ENCODE measurements at regions not wholly inside any gene's neighbourhood (a gene's known extent, or its start where the extent isn't known, plus 50 kb on each side); places are given as distances from the start of the nearest gene placed in this dataset.

DNA sequence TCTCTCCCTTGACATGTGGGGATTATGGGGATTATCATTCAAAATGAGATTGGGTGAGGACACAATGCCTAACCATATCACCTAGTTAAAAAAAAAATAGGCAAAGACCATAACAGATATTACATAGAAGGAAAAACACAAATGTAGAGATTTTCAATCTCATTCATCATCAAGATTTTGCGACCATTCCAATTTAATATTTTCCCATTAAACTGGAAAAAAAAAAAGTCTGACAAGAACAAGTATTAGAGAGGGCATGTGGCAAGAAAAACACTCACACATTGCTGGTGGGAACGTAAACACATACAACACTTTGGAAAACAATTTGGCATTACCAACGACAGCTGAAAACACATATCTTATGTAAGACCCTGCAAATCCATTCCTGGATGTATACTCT is 71.0 kb upstream of the MYCN start:
- no peak for DNase-seq

DNA sequence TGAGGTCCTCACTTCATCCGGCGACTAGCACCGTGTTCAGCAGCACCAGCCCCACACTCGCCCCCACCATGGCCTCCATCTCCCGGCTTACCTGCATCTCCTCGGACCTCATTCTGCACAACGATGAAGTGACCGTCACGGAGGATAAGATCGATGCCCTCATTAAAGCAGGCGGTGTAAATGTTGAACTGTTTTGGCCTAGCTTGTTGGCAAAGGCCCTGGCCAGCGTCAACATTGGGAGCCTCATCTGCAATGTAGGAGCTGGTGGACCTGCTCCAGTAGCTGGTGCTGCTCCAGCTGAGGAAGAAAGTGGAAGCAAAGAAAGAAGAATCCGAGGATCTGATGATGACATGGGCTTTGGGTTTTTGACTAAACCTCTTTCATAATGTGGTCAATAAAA is 70.5 kb upstream of the MYCN start:
- no peak for DNase-seq

DNA sequence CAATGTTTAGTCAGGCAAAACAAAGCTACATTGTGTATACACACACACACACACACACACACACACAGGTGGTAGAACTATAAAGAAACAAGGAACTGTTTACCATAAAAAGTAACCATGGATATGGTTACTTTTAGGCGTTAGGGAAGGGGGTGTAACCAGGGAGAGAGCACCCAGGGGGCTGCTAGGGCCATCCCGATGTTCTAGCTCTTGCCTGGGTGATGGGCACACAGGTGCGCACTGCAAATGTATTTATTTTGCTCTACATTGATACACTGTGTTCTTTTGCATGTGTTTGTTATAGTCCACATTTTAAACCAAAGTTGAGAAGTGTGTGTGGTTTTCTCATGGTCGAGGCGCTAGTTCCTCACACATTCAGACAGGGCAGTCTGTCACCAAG is 69.8 kb upstream of the MYCN start:
- no peak for DNase-seq

DNA sequence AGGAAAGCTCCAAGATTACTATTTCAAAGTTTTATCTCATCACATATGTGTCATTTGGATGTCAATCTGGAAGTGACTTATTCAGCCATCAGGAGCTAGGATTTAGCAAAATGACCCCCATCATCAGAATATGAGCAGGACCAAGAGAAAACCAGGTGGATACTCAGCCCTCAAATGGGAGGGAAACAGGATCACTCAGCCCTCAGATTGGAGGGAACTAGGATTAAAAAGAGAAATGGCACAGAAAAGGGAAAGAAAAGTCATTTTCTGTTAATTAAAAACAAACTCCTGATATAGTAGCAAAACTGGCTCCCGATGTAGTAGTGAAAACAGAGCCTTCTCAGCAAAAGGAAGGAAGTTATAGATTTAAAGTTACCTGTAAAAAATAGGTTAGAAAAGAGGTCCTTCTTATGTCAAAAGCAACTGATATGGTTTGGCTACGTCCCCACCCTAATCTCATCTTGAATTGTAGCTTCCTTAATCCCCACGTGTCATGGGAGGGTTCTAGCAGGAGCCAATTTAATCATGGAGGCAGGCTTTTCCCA is 69.0 kb upstream of the MYCN start:
- no peak for DNase-seq

DNA sequence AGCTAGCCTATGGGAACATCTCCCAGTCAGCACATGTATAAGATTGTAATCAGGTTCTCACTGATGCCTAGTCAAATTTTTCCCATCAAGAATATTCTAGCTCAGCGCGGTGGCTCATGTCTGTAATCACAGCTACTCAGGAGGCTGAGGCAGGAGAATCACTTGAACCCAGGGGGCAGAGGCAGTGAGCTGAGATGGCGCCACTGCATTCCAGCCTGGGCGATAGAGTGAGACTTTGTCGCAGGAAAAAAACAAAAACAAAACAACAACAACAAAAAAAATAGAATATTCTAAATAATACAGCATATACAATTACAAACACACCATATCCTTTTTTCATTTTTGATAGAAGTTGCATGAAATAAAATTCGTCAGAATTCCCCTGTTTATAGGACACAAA is 67.5 kb upstream of the MYCN start:
- no peak for DNase-seq

DNA sequence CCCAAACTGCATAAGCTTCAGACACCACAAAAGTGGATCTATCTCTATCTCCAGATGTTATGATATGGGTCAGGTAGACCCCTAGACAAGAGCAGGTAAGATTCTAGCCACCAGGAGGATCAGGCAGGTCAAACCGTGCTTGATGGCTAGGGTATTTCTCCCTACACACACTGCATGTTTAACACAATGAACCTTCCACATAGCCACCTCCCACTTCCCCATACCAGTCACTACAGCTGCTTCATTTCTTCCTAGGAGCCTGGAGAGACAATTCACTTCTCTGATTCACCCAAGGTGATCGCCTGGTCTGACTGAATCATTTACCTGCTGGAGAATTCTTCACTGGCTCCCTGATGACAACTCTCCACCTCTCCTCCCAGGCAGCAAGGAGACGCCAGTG is 66.0 kb upstream of the MYCN start:
- DNase-seq = no peak

DNA sequence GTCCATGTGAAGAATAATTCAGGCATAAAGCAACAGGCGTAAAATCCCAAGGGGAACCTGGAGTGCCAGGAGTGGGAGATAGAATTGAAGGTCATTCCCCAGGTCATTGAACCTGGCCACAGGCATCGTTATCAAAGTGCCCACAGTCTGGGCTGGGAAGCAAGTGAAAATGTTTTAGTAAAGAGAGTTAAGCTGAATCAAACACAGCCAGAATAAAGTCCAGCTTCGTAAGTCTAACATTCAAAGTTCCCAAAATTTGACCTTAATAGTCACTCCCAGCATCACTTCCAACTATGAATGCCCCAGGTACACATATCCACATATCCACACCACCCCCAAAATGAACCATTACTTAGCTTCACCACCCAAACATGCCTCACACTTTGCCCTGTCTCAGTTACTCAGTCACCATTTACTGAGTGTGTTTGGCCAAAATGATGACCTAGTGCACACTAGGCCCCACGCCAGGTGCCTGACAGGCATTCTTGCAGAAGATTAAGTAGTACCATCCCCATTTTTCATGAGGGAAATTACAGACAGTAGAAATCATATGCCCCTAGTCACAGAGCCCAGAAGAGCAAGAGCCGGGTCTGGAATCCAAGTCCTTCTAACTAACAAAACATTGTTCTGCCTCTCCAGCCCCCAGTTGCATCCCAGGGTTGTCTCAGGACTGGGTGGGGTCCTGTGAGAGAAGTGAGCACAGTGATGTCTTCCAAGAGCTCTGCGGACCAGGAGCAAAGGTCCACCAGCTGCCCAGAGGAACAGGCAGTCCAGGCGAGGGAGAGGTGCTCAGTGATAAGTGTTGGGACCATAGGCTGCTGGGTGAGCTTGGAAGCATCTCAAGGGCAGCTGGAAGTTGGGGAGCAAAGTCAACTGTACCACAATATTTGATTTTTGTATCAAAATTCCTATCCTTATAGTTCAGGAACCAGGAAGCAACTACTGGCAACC is 65.2 kb upstream of the MYCN start:
- no peak for DNase-seq

DNA sequence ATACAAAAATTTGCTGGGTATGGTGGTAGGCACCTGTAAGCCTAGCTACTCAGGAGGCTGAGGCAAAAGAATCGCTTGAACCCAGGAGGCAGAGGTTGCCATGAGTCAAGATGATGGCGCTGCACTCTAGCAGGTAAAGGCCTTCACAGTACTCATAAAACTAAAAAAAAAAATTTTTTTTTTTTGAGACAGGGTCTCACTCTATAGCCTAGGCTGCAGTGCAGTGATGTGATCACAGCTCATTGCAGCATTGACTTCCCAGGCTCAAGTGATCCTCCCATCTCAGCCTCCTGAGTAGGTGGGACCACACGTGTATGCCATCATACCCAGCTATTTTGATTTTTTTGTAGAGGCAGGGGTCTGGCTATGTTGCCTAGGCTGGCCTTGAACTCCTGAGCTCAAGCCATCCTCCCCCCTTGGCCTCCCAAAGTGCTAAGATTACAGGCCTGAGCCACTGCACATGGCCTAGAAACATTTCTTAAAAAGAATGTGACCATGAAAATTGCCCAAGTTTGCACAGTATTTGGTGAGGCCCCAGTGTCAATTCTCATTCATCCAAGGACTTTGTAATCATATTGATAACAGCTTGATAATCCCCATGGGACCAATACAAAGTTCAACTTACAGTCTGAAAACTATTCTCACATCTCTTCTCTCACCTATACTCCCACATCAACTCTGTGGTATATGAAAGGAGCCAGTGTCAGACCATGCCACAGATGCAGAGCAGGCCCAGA is 64.2 kb upstream of the MYCN start:
- DNase-seq = no peak

DNA sequence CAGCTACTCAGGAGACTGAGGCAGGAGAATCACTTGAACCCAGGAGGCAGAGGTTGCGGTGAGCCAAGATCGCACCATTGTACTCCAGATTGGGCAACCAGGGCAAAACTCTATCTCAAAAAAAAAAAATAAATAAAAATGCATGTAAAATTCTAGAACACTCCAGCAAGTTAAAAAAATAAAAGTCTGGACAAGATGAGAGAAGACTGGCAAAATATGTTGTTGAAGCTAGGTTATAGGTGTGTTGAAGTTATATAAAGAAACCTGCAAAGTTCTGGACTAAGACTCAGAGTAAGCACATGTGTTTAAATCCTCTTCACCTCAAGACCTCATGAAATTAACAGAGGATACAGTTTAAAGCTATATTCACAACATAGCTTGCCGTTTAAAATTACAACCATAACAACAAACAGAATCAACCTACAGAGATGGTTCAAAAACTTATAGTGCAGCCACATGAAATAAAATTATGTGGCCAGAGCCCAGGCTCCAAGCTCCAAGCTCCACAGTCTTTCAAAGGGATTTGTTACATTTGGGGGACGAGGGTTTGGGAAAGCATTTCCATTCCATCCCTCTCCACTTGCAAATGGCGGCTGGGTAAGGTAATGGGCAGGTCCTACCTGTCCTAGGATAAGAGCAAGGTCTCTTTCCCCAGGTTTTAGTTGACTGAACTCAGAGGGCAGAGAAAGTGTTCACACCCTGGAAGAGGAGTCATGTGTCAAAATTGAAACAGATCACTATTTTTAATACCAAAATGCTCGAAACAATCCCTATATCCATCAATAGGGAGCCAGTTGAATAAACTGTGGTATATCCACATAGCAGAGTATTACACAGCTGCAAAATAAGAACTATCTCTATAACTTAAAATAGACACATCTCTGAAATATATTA is 59.9 kb upstream of the MYCN start:
- DNase-seq = no peak

DNA sequence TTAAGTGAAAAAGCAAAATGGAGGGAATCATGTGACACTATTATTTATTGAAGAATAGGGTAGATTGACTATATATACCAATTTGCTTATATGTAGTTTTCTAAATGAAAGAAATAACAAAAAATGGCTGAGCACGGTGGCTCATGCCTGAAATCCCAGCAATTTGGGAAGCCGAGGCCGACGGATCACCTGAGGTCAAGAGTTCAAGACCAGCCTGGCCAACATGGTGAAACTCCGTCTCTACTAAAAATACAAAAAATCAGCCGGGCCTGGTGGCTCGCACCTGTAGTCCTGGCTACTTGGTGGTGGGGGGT is 59.3 kb upstream of the MYCN start:
- no peak for DNase-seq

DNA sequence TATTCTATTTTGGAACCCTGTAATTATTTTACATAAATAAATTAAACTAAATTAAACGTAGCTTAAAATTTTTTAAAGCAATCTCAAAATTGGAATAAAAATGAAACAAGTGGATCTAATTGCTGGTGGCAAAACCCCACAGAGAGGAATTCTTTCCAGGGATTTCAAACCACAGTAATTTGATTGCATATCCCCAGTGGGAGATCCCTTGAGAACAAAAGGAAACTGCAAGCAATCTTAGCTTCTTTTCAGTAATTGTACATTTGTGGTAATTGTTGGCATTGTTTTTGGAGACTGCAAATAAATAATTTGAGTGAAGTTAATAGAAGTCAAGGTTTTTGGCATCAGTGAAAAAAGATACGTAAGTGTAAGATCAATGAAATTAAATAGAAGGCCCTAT is 58.7 kb upstream of the MYCN start:
- no peak for DNase-seq

DNA sequence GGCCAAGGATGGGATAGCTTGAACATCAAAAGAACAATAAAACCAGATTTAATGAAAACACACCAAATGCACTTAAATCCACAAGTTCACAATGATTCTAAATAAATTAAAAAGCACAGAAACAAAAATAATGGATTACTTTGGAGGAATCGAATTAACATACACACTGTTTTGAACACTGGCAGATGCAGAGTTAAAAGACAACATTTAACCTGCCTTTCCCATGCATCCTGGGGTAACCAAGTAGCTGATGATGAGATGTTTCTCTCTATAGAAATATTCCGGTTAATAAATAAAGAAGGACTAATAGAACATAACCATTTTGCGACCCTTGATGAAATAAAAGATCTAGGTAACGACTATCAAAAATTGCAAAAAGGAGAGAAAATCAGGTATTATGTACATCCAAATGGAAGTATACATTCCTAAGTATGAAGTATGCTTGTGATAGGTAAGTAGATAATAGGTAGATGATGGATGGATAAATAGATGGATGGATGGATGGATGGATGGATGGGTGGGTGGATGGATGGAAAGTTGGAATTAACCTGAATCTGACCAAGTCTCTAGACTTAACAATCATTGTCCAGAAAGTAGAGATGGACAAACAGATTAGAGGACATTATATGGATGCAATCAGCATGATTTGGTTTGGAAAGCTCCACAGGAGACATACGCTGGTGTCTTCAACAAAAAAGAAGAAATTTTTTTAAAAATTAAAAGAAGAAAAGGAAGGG is 57.4 kb upstream of the MYCN start:
- DNase-seq = no peak

DNA sequence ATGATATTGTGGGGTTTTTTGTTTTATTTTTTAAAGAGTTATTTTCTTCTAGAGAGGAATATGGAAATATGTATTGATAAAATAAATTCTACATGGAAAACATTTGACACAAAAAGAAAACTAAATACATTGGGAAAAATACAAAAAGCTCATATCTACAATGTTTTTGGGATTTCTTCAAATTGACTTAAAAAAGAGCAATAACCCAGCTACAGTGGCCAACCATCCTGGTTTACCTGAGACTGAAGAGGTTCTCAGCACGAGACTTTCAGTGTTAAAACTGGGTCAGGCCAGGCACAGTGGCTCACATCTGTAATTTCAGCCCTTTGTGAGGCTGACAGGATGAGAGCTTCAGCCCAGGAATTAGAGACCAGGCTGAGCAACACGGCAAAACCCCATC is 56.7 kb upstream of the MYCN start:
- DNase-seq = no peak

DNA sequence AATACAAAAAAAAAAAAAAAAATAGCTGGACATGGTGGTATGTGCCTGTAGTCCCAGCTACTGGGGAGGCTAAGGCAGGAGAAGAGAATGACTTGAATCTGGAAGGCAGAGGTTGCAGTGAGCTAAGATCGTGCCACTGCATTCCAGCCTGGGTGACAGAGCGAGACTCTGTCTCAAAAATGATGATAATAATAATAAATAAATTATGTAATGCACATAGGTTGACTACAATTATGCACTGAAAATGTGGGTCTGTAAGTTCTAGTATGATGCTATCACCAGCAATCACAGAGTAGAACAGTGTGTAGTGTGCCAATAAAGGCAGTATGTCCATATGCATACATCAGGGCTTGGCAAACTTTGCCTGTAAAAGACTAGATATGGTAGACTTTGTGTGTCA is 55.6 kb upstream of the MYCN start:
- no peak for DNase-seq

DNA sequence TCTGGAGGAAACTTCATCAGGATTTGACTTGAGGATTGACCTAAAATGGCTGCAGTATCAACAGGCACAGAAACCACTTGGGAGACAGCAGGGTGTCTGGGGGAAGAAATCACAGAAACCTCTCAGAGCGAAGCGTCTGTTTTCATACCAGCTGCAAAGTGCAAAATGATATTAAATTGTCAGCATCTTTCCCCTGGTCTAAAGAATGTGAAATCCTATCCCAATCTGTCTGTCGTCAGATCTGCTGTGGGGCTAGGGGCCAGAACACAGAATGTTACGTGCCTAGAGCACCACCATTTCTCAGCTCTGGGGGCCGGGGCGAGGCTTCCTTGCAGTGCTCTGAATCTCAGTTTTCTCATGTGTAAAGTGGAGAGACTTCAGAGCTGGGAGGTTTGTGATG is 54.1 kb upstream of the MYCN start:
- no peak for DNase-seq

DNA sequence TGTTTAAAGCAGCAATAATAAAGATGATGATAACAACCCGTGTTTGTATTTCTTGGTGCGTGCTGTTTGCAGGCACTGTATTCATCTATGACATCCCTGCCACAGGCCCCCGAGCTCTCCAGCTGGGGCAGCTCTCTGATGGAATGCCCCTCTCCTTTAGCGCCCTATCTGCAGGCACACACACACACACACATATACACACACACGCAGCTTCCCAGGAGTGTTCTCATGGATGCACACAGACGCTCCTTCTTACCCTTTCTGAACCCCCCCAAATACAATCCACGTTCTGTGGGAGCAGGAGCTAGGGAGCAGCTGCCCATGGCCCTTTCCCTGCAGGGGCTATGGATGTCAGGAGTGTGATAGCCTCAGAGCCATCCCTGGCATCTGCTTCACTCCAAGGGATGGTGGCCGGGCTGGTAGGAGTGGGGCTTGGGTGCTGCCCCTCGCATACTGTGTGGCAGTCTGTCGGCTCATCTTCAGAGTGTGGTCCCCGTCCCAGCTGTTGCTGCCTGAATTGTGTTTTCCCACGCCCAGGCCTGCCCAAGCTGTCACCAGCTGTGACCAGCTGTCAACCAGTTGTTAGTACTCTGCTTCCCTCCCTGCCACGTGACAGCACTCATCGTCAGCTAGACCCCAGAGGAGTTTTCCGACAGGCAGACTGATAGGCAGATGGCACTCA is 50.8 kb upstream of the MYCN start:
- DNase-seq = no peak

DNA sequence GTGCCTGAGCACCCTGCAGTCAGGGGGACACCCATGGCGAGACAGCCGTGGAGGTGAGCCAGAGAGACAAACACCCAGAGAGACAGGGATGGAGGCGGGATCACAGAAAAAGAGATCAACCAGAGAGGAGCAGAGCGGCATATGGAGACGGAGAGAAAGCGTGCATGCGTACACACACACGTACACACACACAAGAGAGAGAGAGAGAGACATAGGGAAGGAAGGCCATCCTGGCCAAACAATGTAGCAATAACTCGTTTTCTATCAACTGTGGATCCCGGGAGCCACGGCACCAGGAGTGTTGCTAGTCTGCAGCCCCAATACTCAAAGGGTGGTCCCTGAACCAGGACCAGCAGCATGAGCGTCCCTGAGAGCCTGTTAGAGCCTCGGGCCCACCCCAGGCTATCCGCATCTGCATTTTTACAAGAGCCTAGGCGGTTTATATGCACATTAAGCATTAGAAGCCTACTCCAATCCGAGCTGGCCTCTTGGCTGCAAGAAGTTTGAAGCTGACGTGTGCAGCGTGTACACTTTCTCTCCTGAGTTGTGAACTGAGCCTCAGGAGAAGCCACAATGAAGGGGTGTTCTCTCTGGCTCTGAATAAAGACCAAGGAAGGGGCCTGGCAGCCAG is 50.1 kb upstream of the MYCN start:
- no peak for DNase-seq

Data from NCI-H187 (cell line).